ENCODE measurements at regions not wholly inside any gene's neighbourhood (a gene's known extent, or its start where the extent isn't known, plus 50 kb on each side); places are given as distances from the start of the nearest gene placed in this dataset.

- TF ChIP-seq, protein P1, sequence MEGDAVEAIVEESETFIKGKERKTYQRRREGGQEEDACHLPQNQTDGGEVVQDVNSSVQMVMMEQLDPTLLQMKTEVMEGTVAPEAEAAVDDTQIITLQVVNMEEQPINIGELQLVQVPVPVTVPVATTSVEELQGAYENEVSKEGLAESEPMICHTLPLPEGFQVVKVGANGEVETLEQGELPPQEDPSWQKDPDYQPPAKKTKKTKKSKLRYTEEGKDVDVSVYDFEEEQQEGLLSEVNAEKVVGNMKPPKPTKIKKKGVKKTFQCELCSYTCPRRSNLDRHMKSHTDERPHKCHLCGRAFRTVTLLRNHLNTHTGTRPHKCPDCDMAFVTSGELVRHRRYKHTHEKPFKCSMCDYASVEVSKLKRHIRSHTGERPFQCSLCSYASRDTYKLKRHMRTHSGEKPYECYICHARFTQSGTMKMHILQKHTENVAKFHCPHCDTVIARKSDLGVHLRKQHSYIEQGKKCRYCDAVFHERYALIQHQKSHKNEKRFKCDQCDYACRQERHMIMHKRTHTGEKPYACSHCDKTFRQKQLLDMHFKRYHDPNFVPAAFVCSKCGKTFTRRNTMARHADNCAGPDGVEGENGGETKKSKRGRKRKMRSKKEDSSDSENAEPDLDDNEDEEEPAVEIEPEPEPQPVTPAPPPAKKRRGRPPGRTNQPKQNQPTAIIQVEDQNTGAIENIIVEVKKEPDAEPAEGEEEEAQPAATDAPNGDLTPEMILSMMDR (conservative IDR thresholded peaks at IDR 0.05) = no peak
- no peak for TF ChIP-seq ZFX (IDR thresholded peaks at IDR 0.05)
Measured at GRCh38 chr10:42986633-42987032, 90.2 kb upstream of the RET start.
